Chondrocyte (in vitro differentiated cells): ENCODE measurements at regions not wholly inside any gene's neighbourhood (a gene's known extent, or its start where the extent isn't known, plus 50 kb on each side); places are given as distances from the start of the nearest gene placed in this dataset.

Source experiments
- DNase-seq: peaks from one replicate; pipeline ENCODE4 v3.0.0; 2021; ENCODE audit warnings: mixed read lengths, low spot score
- H3K27ac Mint-ChIP-seq: one replicate; pipeline ENCODE4 v1.8.0; 2021; ENCODE audit warnings: mild to moderate bottlenecking, moderate library complexity, mixed read lengths; ENCODE audit not compliant: unreplicated experiment
- H3K27me3 Mint-ChIP-seq: 2 replicates; pipeline ENCODE4 v1.8.0; 2021; ENCODE audit warnings: low read depth, mixed read lengths
- H3K36me3 Mint-ChIP-seq: 2 replicates; pipeline ENCODE4 v1.8.0; 2021; ENCODE audit warnings: low read depth, mixed read lengths
- H3K4me1 Mint-ChIP-seq: 2 replicates; pipeline ENCODE4 v1.8.0; 2021; ENCODE audit warnings: low read depth, mild to moderate bottlenecking, mixed read lengths
- H3K4me3 Mint-ChIP-seq: one replicate; pipeline ENCODE4 v1.8.0; 2021; ENCODE audit warnings: mild to moderate bottlenecking, moderate library complexity, mixed read lengths; ENCODE audit not compliant: unreplicated experiment
- H3K9me3 Mint-ChIP-seq: 2 replicates; pipeline ENCODE4 v1.8.0; 2021; ENCODE audit warnings: low read depth, mixed read lengths
- CTCF ChIP-seq: fragments of 200-600 bp; sonication (generic); IDR thresholded peaks from 2 replicates; pipeline ENCODE4 v1.5.0; 2021; ENCODE audit warnings: antibody characterized with exemption, mild to moderate bottlenecking, moderate library complexity

DNA sequence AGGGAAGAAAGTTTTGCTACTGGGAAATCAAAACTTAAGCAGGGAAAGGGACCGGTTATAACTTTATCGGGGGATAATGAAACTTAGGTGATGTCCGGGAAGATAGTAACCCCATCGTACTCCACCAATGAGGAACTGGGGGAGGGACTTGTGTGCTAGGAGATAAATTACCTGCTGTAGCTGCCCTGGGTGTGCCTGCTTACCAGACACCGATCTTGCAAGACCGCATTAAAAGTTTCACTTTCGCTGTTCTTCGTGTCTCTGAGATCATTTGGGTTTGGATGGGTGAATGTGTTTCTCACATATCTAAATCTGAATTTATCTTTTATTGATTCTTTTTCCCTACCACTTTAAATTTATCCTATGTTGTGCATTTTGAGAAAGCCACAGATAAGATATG lies 381.4 kb downstream of the SLITRK6 start:
- DNase-seq: no peak
- no peak for TF ChIP-seq CTCF
- H3K9me3 Mint-ChIP-seq: no peaks in the 10 kb centered on the region
- H3K4me3 Mint-ChIP-seq: no peak overlapping the region
- no peaks in the 10 kb centered on the region for H3K4me1 Mint-ChIP-seq
- no peaks in the 10 kb centered on the region for H3K36me3 Mint-ChIP-seq
- no peaks in the 10 kb centered on the region for H3K27me3 Mint-ChIP-seq
- H3K27ac Mint-ChIP-seq: no peak overlapping the region

- Mint-ChIP-seq H3K27ac (no peak overlapping the region), H3K36me3 (no peaks in the 10 kb centered on the region), H3K4me3 (no peak overlapping the region), H3K4me1 (no peaks in the 10 kb centered on the region), H3K9me3 (no peaks in the 10 kb centered on the region), H3K27me3 (no peaks in the 10 kb centered on the region)
- no peak for TF ChIP-seq CTCF
- no peak for DNase-seq
Observed at GRCh38 chr13:85413664-85414063, 385.6 kb downstream of the SLITRK6 start.

- Mint-ChIP-seq H3K4me3 (no peak overlapping the region), H3K27me3 (no peaks in the 10 kb centered on the region), H3K27ac (no peak overlapping the region), H3K36me3 (no peaks in the 10 kb centered on the region), H3K9me3 (no peaks in the 10 kb centered on the region), H3K4me1 (no peaks in the 10 kb centered on the region)
- no peak for TF ChIP-seq CTCF
- DNase-seq: no peak
Observed at GRCh38 chr13:85412448-85412847, 386.8 kb downstream of the SLITRK6 start.

- H3K27me3 Mint-ChIP-seq: no peaks in the 10 kb centered on the region
- no peak overlapping the region for H3K27ac Mint-ChIP-seq
- H3K4me1 Mint-ChIP-seq: no peaks in the 10 kb centered on the region
- H3K36me3 Mint-ChIP-seq: no peaks in the 10 kb centered on the region
- H3K9me3 Mint-ChIP-seq: no peaks in the 10 kb centered on the region
- no peak for TF ChIP-seq CTCF
- H3K4me3 Mint-ChIP-seq: no peak overlapping the region
- no peak for DNase-seq
Observed at GRCh38 chr13:85411591-85411990, 387.6 kb downstream of the SLITRK6 start.

GRCh38 chr13:85408415-85408814 lies 390.8 kb downstream of the SLITRK6 start:
- no peaks in the 10 kb centered on the region for H3K27me3 Mint-ChIP-seq
- H3K27ac Mint-ChIP-seq: no peak overlapping the region
- H3K36me3 Mint-ChIP-seq: no peaks in the 10 kb centered on the region
- no peaks in the 10 kb centered on the region for H3K9me3 Mint-ChIP-seq
- no peak for DNase-seq
- H3K4me3 Mint-ChIP-seq: no peak overlapping the region
- H3K4me1 Mint-ChIP-seq: no peaks in the 10 kb centered on the region
- TF ChIP-seq CTCF: no peak
